ENCODE measurements at regions not wholly inside any gene's neighbourhood (a gene's known extent, or its start where the extent isn't known, plus 50 kb on each side); places are given as distances from the start of the nearest gene placed in this dataset.

DNA sequence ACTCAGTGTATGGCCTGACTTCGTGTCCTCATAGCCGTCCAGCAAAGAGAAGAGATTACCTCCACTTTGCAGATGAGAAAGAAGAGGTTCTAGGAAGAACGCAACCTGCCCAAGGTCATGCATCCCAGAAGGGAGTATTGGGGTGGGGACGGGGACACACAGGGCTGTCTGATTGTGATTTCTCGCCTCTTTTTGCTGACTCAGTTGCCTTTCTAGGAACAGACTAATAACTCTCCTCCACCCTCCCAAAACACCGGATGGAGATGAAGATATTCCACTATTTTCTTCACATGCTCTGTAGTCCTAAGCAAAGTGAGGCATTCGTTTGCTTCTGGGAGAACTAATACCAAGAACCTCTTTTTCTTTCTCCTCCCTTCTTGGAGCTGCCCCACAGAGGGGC lies 529.3 kb downstream of the MIAT start:
- ChIA-PET CTCF (no interaction called here), POLR2A (ENCODE audit: low non-redundant PET) (no interaction called here)
- TF ChIP-seq, protein P1, sequence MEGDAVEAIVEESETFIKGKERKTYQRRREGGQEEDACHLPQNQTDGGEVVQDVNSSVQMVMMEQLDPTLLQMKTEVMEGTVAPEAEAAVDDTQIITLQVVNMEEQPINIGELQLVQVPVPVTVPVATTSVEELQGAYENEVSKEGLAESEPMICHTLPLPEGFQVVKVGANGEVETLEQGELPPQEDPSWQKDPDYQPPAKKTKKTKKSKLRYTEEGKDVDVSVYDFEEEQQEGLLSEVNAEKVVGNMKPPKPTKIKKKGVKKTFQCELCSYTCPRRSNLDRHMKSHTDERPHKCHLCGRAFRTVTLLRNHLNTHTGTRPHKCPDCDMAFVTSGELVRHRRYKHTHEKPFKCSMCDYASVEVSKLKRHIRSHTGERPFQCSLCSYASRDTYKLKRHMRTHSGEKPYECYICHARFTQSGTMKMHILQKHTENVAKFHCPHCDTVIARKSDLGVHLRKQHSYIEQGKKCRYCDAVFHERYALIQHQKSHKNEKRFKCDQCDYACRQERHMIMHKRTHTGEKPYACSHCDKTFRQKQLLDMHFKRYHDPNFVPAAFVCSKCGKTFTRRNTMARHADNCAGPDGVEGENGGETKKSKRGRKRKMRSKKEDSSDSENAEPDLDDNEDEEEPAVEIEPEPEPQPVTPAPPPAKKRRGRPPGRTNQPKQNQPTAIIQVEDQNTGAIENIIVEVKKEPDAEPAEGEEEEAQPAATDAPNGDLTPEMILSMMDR (conservative IDR thresholded peaks at IDR 0.05; ENCODE audit: low read depth) = no peak
- no peak overlapping the region for H3K27ac ChIP-seq
- no peak for DNase-seq (ENCODE audit: low spot score)

DNA sequence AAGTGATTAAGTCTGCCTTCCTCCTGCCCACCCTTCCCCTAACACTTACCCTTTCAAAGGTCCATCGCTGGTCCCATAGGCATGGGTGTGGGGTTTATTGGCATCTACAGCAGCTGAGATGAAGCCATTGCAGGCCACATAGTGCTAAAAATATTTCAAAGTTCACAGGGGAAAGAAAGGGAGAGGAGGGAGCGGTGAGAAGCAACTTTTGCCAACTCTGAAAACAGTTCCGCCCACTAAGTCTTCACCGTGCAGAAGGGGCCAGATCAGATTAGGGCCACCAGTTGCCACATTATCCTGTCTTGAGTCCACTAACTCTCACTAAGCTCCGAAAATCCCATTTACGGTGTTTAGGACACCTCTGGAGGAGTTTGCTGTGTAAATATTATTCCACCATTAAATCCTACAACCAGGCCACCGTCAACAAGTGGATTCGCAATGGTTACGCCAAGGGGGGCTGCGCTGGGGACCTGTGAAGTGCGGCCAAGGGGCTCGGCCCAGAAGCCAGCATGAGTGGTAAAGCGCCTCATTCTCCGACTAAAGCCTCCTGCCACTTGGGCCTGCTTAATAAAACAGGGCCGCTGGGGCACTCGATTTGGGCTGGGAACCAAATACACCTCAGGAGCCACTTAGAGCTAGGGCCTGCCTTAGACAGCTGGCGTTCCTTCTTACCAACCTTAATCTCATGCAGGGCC lies 534.9 kb downstream of the MIAT start:
- H3K27ac ChIP-seq = no peak overlapping the region
- DNase-seq (ENCODE audit: low spot score) = no peak
- ChIA-PET CTCF (no interaction called here), POLR2A (ENCODE audit: low non-redundant PET) (no interaction called here)
- TF ChIP-seq, protein P1 (conservative IDR thresholded peaks at IDR 0.05; ENCODE audit: low read depth) = no peak

- ChIA-PET POLR2A (ENCODE audit: low non-redundant PET) (no interaction called here), CTCF (no interaction called here)
- no peak for DNase-seq (ENCODE audit: low spot score)
- H3K27ac ChIP-seq = no peak overlapping the region
- TF ChIP-seq, protein P1 (conservative IDR thresholded peaks at IDR 0.05; ENCODE audit: low read depth) = no peak
Measured at GRCh38 chr22:27193215-27193614, 535.8 kb downstream of the MIAT start.

- TF ChIP-seq, protein P1 (conservative IDR thresholded peaks at IDR 0.05; ENCODE audit: low read depth) = no peak
- H3K27ac ChIP-seq = no peak overlapping the region
- no peak for DNase-seq (ENCODE audit: low spot score)
- POLR2A ChIA-PET (ENCODE audit: low non-redundant PET) = no interaction called here
- CTCF ChIA-PET = no interaction called here
Measured at GRCh38 chr22:27193636-27194035, 536.2 kb downstream of the MIAT start.

- CTCF ChIA-PET = interaction anchor here (0.7 kb wide), 1 partner anchor 1825 kb away, joined by 3 read pairs; no protein-coding TSS in a partner anchor
Measured at GRCh38 chr22:27194096-27194748, 536.8 kb downstream of the MIAT start.

DNA sequence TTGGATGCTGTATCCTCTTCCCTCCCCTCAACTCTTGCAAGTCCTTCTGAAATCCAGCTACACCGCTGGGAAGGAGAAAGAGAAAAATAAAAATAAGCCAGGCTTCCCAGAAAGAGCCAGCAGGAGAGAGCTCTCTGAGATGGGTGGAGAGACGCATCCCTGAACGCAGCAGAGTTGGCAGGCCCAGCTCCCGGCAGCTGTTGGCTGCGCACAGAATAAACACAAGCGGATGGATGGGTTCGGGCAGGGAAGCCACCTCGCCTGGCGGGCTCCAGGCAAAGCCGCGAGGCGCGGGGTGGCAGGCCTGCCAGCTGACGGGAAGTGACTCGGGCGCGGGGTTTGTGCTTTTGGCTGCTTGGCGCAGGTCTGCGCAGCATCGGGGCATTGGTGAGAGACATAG lies 537.7 kb downstream of the MIAT start:
- peak overlapping the region; percentile 7; the same call in 1 of the 2 replicates for H3K27ac ChIP-seq
- TF ChIP-seq, protein P1 (conservative IDR thresholded peaks at IDR 0.05; ENCODE audit: low read depth) = no peak
- ChIA-PET CTCF (no interaction called here), POLR2A (ENCODE audit: low non-redundant PET) (no interaction called here)
- no peak for DNase-seq (ENCODE audit: low spot score)

More at GRCh38 chr22:27194096-27194748, 536.8 kb downstream of the MIAT start:
- H3K27ac ChIP-seq = no peak overlapping the region
- DNase-seq (ENCODE audit: low spot score) = no peak
- POLR2A ChIA-PET (ENCODE audit: low non-redundant PET) = no interaction called here
- TF ChIP-seq, protein P1 (conservative IDR thresholded peaks at IDR 0.05; ENCODE audit: low read depth) = no peak
